ENCODE measurements at regions not wholly inside any gene's neighbourhood (a gene's known extent, or its start where the extent isn't known, plus 50 kb on each side); places are given as distances from the start of the nearest gene placed in this dataset.

DNA sequence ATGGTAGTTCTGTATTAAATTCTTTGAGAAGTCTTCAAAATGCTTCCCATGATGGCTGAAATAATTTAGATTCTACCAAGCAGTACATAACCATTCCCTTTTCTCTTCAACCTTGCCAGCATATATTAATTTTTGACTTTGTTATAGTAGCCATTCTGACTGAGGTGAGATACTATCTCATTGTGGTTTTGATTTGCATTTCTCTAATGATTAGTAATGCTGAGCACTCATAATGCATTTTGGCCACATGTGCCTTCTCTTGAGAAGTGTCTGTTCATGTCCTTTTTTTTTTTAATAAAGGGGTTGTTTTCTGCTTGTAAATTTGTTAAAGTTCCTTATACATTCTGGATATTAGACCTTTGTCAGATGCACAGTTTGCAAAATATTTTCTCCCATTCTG, 173.9 kb downstream of the CALCRL start:
- DNase-seq = no peak

- DNase-seq = no peak
Measured at GRCh38 chr2:187272255-187272654, 175.8 kb downstream of the CALCRL start.

- no peak for DNase-seq
Measured at GRCh38 chr2:187271825-187272224, 176.2 kb downstream of the CALCRL start.

DNA sequence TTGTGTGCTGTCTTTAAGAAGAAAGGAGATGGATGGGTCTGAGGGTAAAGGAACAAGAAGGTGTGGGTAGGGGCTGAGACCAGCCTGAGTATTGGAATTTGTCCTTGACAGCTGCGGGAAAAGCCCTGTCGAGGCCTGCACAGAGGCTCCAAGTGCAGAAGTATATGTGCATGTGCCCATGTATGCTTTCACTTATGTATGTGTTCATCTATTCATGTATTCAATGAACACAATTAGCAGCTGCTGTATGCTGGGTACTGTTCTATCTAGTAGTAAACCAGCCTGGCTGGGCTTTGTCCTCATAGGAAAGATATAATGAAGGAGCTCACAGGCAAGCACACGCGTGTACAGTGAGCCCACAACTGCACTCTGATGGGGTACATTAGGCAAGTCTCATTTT, 181.4 kb downstream of the CALCRL start:
- DNase-seq = no peak

DNA sequence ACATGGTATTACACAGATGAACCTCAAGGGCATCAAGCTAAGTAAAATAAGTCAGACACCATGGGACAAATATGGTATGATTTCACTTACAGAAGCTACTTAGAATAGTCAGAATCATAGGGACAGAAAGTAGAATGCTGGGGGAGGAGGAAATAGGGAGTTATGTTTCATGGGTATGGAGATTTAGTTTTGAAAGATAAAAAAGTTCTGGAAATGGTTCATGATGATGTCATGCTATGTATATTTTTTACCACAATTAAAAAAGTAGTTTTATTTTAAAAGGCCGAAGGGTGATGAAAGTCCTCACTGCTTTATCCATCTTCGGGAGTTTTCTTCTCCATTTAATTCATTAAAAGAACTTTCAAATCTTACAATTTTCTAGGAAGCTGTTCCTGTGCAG, 181.9 kb downstream of the CALCRL start:
- DNase-seq = no peak

- DNase-seq = no peak
Measured at GRCh38 chr2:187264612-187265011, 183.4 kb downstream of the CALCRL start.

- DNase-seq = no peak
Measured at GRCh38 chr2:187263675-187264560, 184.1 kb downstream of the CALCRL start.

DNA sequence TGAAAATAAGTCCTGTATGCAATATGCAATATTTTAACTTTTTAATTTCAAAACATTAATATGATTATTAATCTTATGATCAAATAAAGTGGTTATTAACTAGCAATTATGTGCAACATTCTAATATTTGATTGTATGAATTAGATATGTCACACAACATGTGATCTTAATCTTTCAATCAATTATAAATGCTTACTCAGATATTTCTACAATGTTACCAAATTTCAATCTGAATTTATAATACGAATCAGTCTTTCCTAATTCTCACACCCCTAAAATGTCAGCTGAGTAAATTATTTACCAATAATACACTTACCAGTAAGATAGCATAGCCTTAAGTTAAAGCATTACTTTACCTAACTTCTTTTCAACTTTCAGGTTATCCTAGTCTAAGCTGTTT, 186.3 kb downstream of the CALCRL start:
- no peak for DNase-seq

- DNase-seq = no peak
Measured at GRCh38 chr2:187252063-187252462, 196.0 kb downstream of the CALCRL start.

- DNase-seq = no peak
Measured at GRCh38 chr2:187250137-187250536, 197.9 kb downstream of the CALCRL start.

- no peak for DNase-seq
Measured at GRCh38 chr2:187233811-187234210, 214.2 kb downstream of the CALCRL start.

DNA sequence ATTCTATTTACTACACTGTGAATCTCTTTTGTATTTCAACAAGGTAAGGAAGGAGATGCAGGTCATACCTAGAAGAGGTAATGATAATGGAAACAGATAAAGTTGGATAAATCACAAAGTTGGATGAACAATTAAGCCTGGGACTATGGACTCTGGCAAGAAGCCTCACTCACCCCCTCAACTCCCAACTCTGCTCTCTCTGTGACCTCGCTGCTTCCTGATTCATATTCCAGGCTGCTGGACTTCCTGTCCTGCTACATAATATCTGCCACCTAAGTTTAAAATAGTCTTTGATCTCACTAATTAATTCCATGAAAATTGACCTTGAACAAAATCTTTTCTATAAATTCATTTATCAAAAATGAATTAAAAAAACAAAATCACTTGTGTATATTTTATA, 215.3 kb downstream of the CALCRL start:
- no peak for DNase-seq

GRCh38 chr2:187230088-187230487, 218.0 kb downstream of the CALCRL start:
- DNase-seq = no peak

DNA sequence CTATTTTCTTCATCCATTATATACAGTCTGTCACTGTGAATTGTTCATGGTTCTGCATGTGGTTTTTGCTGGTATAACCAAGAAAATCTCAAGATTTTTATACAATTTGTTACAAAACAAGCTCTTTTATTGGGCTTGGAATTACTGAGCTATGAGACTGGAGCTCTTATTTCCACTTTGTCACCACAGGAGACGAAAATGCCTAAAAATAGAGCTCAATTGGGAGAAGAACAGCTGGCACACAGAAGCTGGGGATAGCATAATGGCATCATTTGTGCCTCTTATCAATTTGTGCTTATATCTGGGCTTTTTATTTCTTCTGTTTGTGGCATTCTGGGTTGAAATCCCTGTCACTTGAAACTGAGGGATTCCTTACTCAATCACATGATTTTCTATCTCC, 219.1 kb downstream of the CALCRL start:
- no peak for DNase-seq

- no peak for DNase-seq
Measured at GRCh38 chr2:187224989-187225388, 223.1 kb downstream of the CALCRL start.

- DNase-seq = no peak
Measured at GRCh38 chr2:187220071-187220470, 228.0 kb downstream of the CALCRL start.

- DNase-seq = no peak
Measured at GRCh38 chr2:187215532-187216240, 232.4 kb downstream of the CALCRL start.

GRCh38 chr2:187214306-187214705, 233.7 kb downstream of the CALCRL start:
- no peak for DNase-seq

DNA sequence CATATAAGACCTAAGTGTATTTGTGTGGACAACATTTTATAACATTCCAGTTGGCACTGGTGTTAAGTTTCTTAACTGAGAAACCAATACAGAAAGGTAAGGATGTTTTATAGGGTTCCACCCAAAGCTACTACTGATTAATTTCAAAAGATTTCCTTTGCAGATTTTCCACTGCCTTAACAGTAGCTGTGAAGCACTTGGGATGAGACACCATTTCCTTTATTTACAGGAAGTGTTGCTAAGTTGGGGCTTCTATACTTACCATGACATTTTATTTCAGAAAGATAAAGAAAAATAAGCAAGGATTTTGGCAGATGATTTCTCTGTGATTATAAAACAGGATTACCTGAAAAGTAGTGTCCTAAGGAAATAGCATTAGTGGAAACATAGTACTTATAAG, 234.3 kb downstream of the CALCRL start:
- no peak for DNase-seq

- no peak for DNase-seq
Measured at GRCh38 chr2:187210726-187211125, 237.3 kb downstream of the CALCRL start.

DNA sequence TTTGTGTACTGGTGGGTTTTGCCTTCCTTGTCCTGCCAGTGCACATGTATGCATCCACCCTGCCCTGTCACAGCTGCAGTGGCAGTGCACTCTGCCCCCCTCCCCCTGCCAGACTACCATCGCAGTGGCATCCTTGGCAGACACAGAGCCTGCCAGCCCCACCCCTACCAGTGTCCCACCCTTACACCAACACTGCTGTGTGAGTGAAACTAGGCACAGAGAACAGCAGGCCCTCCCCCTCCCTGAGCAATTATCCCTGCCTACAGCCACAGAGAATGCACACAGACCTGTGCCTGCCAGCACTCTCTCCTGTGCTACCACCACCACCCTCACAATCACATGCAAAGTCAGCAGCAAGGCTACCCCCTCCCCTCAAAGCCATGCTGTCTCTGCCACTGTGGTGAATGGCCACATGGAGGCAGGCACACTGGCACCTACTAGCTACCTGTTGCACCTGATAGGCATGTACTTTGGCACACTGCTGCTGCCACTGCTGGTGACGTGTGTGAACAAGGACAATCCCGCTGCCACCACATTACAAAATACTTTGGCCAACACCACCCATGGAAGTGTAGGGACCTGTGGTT, 239.8 kb downstream of the CALCRL start:
- DNase-seq = no peak

GRCh38 chr2:187207126-187207525, 240.9 kb downstream of the CALCRL start:
- DNase-seq = no peak

GRCh38 chr2:187206471-187206870, 241.6 kb downstream of the CALCRL start:
- DNase-seq = no peak

- no peak for DNase-seq
Measured at GRCh38 chr2:187206071-187206470, 242.0 kb downstream of the CALCRL start.

Measured in NCI-H774 (cell line).